AG10803 (cell line): ENCODE measurements at regions not wholly inside any gene's neighbourhood (a gene's known extent, or its start where the extent isn't known, plus 50 kb on each side); places are given as distances from the start of the nearest gene placed in this dataset.

Source experiments
- DNase-seq: peaks from one replicate; pipeline ENCODE4 v3.0.0; 2010; ENCODE audit warnings: low read depth
- H3K4me3 ChIP-seq: 2 replicates; pipeline ENCODE4 v1.5.1; 2011; ENCODE audit warnings: mild to moderate bottlenecking, low read length, control low read depth
- CTCF ChIP-seq: conservative IDR thresholded peaks from 2 replicates; pipeline ENCODE4 v1.5.1; 2011; ENCODE audit warnings: mild to moderate bottlenecking, low read length, control low read depth, inconsistent platforms

- no peak for TF ChIP-seq CTCF
- DNase-seq, result peak; percentile 2
- H3K4me3 ChIP-seq, result no peak overlapping the region
Observed at GRCh38 chr6:155936551-155936950, 480.9 kb upstream of the NOX3 start.

GRCh38 chr6:155936127-155936526 is 480.5 kb upstream of the NOX3 start:
- H3K4me3 ChIP-seq, result no peak overlapping the region
- TF ChIP-seq CTCF, result no peak
- DNase-seq, result no peak

GRCh38 chr6:155916846-155917624 is 461.4 kb upstream of the NOX3 start:
- no peak for DNase-seq
- H3K4me3 ChIP-seq, result no peak overlapping the region
- no peak for TF ChIP-seq CTCF

- no peak for TF ChIP-seq CTCF
- no peak for DNase-seq
- no peak overlapping the region for H3K4me3 ChIP-seq
Observed at GRCh38 chr6:155915651-155916050, 460.0 kb upstream of the NOX3 start.

- no peak overlapping the region for H3K4me3 ChIP-seq
- TF ChIP-seq CTCF, result no peak
- no peak for DNase-seq
Observed at GRCh38 chr6:155913816-155914215, 458.2 kb upstream of the NOX3 start.

GRCh38 chr6:155909710-155910109 is 454.1 kb upstream of the NOX3 start:
- DNase-seq, result no peak
- no peak overlapping the region for H3K4me3 ChIP-seq
- no peak for TF ChIP-seq CTCF

GRCh38 chr6:155895641-155896040 is 440.0 kb upstream of the NOX3 start:
- no peak for DNase-seq

More at GRCh38 chr6:155895641-155896040, 440.0 kb upstream of the NOX3 start:
- no peak overlapping the region for H3K4me3 ChIP-seq
- no peak for TF ChIP-seq CTCF
